SH-SY5Y (cell line): ENCODE measurements at regions not wholly inside any gene's neighbourhood (a gene's known extent, or its start where the extent isn't known, plus 50 kb on each side); places are given as distances from the start of the nearest gene placed in this dataset.

Experiments used
- GATA2 ChIP-seq: IDR thresholded peaks from 2 replicates; pipeline ENCODE4 v1.6.1; 2011; ENCODE audit warnings: mild to moderate bottlenecking, low read depth, low read length
- GATA3 ChIP-seq: IDR thresholded peaks from 2 replicates; pipeline ENCODE4 v1.6.1; 2011; ENCODE audit warnings: low read depth, mild to moderate bottlenecking, low read length, moderate library complexity

GRCh38 chr12:83659321-83659720 is 972.6 kb downstream of the TMTC2 start:
- no peak for TF ChIP-seq GATA3
- no peak for TF ChIP-seq GATA2
